ENCODE measurements at regions not wholly inside any gene's neighbourhood (a gene's known extent, or its start where the extent isn't known, plus 50 kb on each side); places are given as distances from the start of the nearest gene placed in this dataset.

GRCh38 chr21:41108668-41109585, 59.0 kb upstream of the BACE2 start:
- DNase-seq, result peak in 1 of 5 donors; percentile 27
- Histone ChIP-seq H3K27ac (ENCODE audit: low read depth in 2 of 2, low read length in 2 of 2) (no peak overlapping the region), H3K4me3 (ENCODE audit: low read length in 3 of 3) (no peak overlapping the region), H3K27me3 (ENCODE audit: control insufficient read depth, insufficient read depth, low read length) (no peaks in the 10 kb centered on the region), H3K36me3 (ENCODE audit: control insufficient read depth in 2 of 3, insufficient read depth in 3 of 3, low read length in 3 of 3) (no peaks in the 10 kb centered on the region), H3K4me1 (ENCODE audit: control insufficient read depth in 2 of 3, insufficient read depth in 2 of 3, low read depth in 1 of 3, low read length in 3 of 3) (no peaks in the 10 kb centered on the region), H3K9me3 (ENCODE audit: control insufficient read depth in 2 of 3, insufficient read depth in 1 of 3, low read length in 3 of 3) (no peaks in the 10 kb centered on the region), H3K9ac (ENCODE audit: low read length in 3 of 3) (no peak overlapping the region)
- TF ChIP-seq CTCF (IDR thresholded peaks at IDR 0.05; ENCODE audit: borderline replicate concordance, extremely low read depth, insufficient read depth), result no peak
- intact Hi-C loops (cut with DNase I), result no loop called here
- no peak for FAIRE-seq

- Histone ChIP-seq H3K27me3 (ENCODE audit: control insufficient read depth, insufficient read depth, low read length) (no peaks in the 10 kb centered on the region), H3K27ac (ENCODE audit: low read depth in 2 of 2, low read length in 2 of 2) (no peak overlapping the region), H3K4me3 (ENCODE audit: low read length in 3 of 3) (no peak overlapping the region), H3K4me1 (ENCODE audit: control insufficient read depth in 2 of 3, insufficient read depth in 2 of 3, low read depth in 1 of 3, low read length in 3 of 3) (no peaks in the 10 kb centered on the region), H3K9me3 (ENCODE audit: control insufficient read depth in 2 of 3, insufficient read depth in 1 of 3, low read length in 3 of 3) (no peaks in the 10 kb centered on the region), H3K9ac (ENCODE audit: low read length in 3 of 3) (no peak overlapping the region), H3K36me3 (ENCODE audit: control insufficient read depth in 2 of 3, insufficient read depth in 3 of 3, low read length in 3 of 3) (no peaks in the 10 kb centered on the region)
- intact Hi-C loops (cut with DNase I), result no loop called here
- DNase-seq, result peak in 1 of 5 donors; percentile 7
- TF ChIP-seq CTCF (IDR thresholded peaks at IDR 0.05; ENCODE audit: borderline replicate concordance, extremely low read depth, insufficient read depth), result no peak
- no peak for FAIRE-seq
Observed at GRCh38 chr21:41110161-41110560, 57.8 kb upstream of the BACE2 start.

GRCh38 chr21:41110664-41111063, 57.3 kb upstream of the BACE2 start:
- Histone ChIP-seq H3K9me3 (ENCODE audit: control insufficient read depth in 2 of 3, insufficient read depth in 1 of 3, low read length in 3 of 3) (no peaks in the 10 kb centered on the region), H3K4me1 (ENCODE audit: control insufficient read depth in 2 of 3, insufficient read depth in 2 of 3, low read depth in 1 of 3, low read length in 3 of 3) (no peaks in the 10 kb centered on the region), H3K4me3 (ENCODE audit: low read length in 3 of 3) (no peak overlapping the region), H3K27me3 (ENCODE audit: control insufficient read depth, insufficient read depth, low read length) (no peaks in the 10 kb centered on the region), H3K9ac (ENCODE audit: low read length in 3 of 3) (no peak overlapping the region), H3K27ac (ENCODE audit: low read depth in 2 of 2, low read length in 2 of 2) (no peak overlapping the region), H3K36me3 (ENCODE audit: control insufficient read depth in 2 of 3, insufficient read depth in 3 of 3, low read length in 3 of 3) (no peaks in the 10 kb centered on the region)
- FAIRE-seq (no peak), DNase-seq (peak in 1 of 5 donors; percentile 12)
- no peak for TF ChIP-seq CTCF (IDR thresholded peaks at IDR 0.05; ENCODE audit: borderline replicate concordance, extremely low read depth, insufficient read depth)
- intact Hi-C loops (cut with DNase I), result no loop called here
